ENCODE measurements at regions not wholly inside any gene's neighbourhood (a gene's known extent, or its start where the extent isn't known, plus 50 kb on each side); places are given as distances from the start of the nearest gene placed in this dataset.
"Not testable (repeated sequence)": the region's sequence is repeated elsewhere in the genome, so short reads cannot be mapped to it uniquely, and the experiment has no call there.

DNA sequence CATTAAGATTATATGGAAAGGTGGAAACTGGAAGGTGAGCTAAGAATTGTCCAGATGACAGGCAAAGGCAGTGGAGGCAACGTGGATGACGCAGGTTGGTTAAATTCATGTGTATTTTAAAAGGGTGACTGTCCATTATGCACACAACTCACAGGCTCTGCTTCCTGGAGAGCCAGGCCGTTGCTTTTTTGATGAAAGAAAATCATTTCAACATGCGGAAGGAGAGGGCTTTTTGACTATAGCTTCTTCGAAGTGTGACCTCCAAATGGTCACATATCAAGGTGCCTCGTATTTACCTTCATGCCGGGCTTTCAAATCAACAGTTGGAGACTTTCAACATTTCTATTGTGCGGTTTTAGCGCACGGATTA lies 126.7 kb downstream of the MYCN start:
- Mint-ChIP-seq H3K36me3 (ENCODE audit: unreplicated experiment) (peaks cover 16% of the 10 kb centered on the region), H3K4me3 (ENCODE audit: unreplicated experiment) (no peak overlapping the region)

DNA sequence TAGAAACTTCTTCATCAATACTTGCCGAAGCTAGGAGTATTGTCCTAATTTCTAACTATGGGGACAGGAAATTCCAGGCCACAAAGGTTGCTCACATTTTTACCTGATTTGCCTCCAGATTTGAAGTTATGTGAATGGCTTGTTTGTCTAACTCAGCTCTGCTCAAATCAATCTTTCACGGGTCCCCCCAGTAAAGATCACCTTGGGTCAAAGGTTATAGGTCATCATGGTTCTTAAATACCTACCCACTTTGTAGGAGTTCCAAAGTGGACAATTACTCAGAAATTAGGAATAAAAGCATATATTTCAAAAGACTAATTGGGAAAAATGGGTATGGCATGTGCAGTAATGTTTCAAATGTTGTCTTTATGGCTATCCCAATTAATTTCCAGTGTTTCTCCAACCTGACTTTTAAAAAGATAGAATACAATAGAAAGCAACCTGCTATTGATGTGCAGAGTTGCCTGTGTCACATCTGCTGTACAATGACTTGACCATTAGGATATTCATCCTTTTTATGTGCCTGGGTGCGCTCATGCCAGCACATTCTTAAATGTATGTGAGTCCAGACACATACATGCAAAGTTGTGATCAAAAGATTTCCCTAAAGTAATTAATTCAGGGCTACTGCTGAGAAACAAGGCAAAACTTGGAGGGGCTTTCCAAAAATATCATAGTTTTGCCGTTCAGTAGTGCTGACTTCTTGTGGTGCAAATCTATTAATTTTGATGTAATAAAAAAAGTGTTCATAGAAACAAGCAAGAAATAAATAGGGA lies 126.1 kb downstream of the MYCN start:
- Mint-ChIP-seq H3K36me3 (ENCODE audit: unreplicated experiment) (peaks cover 19% of the 10 kb centered on the region), H3K27me3 (ENCODE audit: unreplicated experiment) (peaks cover 4% of the 10 kb centered on the region), H3K4me3 (ENCODE audit: unreplicated experiment) (no peak overlapping the region), H3K9me3 (ENCODE audit: unreplicated experiment) (peaks cover 11% of the 10 kb centered on the region), H3K27ac (ENCODE audit: unreplicated experiment) (no peak overlapping the region), H3K4me1 (ENCODE audit: low read depth, unreplicated experiment) (peaks cover 5% of the 10 kb centered on the region)
- TF ChIP-seq, protein P1, sequence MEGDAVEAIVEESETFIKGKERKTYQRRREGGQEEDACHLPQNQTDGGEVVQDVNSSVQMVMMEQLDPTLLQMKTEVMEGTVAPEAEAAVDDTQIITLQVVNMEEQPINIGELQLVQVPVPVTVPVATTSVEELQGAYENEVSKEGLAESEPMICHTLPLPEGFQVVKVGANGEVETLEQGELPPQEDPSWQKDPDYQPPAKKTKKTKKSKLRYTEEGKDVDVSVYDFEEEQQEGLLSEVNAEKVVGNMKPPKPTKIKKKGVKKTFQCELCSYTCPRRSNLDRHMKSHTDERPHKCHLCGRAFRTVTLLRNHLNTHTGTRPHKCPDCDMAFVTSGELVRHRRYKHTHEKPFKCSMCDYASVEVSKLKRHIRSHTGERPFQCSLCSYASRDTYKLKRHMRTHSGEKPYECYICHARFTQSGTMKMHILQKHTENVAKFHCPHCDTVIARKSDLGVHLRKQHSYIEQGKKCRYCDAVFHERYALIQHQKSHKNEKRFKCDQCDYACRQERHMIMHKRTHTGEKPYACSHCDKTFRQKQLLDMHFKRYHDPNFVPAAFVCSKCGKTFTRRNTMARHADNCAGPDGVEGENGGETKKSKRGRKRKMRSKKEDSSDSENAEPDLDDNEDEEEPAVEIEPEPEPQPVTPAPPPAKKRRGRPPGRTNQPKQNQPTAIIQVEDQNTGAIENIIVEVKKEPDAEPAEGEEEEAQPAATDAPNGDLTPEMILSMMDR (IDR thresholded peaks at IDR 0.05; ENCODE audit: partially characterized antibody, unreplicated experiment), result no peak
- DNase-seq, result no peak

More for the DNA sequence above, 126.7 kb downstream of the MYCN start:
- no peak overlapping the region for H3K27ac Mint-ChIP-seq (ENCODE audit: unreplicated experiment)
- peaks cover 4% of the 10 kb centered on the region for H3K27me3 Mint-ChIP-seq (ENCODE audit: unreplicated experiment)
- H3K4me1 Mint-ChIP-seq (ENCODE audit: low read depth, unreplicated experiment), result peaks cover 5% of the 10 kb centered on the region
- no peak for DNase-seq
- peaks cover 11% of the 10 kb centered on the region for H3K9me3 Mint-ChIP-seq (ENCODE audit: unreplicated experiment)
- TF ChIP-seq, protein P1 (IDR thresholded peaks at IDR 0.05; ENCODE audit: partially characterized antibody, unreplicated experiment), result no peak

DNA sequence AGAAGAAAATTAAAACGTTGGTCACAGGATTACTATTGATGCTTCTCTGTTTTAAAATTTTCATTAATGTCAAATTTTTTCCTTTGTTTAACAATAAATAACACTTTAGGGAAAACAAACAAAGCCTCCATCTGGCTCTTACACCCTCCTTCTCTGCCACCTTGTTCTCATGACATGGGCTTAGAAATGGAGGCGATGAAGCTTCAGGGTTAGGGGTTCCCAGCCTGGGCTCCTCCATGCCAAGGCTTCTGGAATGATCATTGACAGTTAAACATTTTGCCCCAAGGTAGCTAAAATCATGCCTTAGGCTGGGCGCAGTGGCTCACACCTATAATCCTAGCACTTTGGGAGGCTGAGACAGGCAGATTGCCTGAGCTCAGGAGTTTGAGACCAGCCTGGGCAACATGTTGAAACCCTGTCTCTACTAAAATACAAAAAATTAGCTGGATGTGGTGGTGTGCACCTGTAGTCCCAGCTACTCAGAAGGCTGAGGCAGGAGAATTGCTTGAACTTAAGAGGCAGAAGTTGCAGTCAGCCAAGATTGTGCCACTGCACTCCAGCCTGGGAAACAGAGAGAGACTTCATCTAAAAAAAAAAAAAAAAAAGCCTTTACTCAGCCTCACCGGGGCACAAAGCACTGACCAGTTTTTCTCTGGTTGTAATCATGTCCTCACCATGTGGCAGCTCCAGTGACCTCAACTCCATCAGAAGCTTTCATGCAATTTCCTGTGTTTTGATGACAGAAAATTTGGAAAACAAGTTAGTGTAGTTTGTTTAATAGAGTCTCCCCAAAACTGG lies 125.1 kb downstream of the MYCN start:
- not testable (repeated sequence) for H3K27ac Mint-ChIP-seq (ENCODE audit: unreplicated experiment); DNase-seq; H3K27me3 Mint-ChIP-seq (ENCODE audit: unreplicated experiment); H3K4me1 Mint-ChIP-seq (ENCODE audit: low read depth, unreplicated experiment); H3K4me3 Mint-ChIP-seq (ENCODE audit: unreplicated experiment)
- H3K9me3 Mint-ChIP-seq (ENCODE audit: unreplicated experiment), result peaks cover 11% of the 10 kb centered on the region
- peaks cover 19% of the 10 kb centered on the region for H3K36me3 Mint-ChIP-seq (ENCODE audit: unreplicated experiment)

DNA sequence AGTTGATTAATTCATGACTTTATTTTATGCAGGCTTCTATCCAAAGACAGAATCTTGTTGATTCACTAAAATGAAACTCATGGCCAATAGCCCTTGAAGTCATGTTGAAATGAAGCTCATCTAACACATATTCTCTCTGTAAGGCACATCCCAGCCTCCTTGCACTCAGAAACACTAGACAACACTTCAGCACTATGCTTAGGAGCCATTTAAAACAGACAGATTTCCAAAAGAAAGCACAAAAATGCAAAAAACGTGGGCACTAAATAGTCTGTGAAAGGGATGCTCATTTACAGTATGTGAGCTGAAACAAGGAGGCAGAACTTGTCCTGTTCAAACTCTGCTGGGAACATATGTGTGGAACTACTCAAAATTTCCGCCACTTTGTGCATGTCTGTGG lies 124.4 kb downstream of the MYCN start:
- TF ChIP-seq, protein P1 (IDR thresholded peaks at IDR 0.05; ENCODE audit: partially characterized antibody, unreplicated experiment), result no peak
- Mint-ChIP-seq H3K4me3 (ENCODE audit: unreplicated experiment) (no peak overlapping the region), H3K27ac (ENCODE audit: unreplicated experiment) (no peak overlapping the region), H3K27me3 (ENCODE audit: unreplicated experiment) (peaks cover 4% of the 10 kb centered on the region), H3K9me3 (ENCODE audit: unreplicated experiment) (peaks cover 11% of the 10 kb centered on the region), H3K36me3 (ENCODE audit: unreplicated experiment) (peaks cover 19% of the 10 kb centered on the region), H3K4me1 (ENCODE audit: low read depth, unreplicated experiment) (peaks cover 5% of the 10 kb centered on the region)
- no peak for DNase-seq

DNA sequence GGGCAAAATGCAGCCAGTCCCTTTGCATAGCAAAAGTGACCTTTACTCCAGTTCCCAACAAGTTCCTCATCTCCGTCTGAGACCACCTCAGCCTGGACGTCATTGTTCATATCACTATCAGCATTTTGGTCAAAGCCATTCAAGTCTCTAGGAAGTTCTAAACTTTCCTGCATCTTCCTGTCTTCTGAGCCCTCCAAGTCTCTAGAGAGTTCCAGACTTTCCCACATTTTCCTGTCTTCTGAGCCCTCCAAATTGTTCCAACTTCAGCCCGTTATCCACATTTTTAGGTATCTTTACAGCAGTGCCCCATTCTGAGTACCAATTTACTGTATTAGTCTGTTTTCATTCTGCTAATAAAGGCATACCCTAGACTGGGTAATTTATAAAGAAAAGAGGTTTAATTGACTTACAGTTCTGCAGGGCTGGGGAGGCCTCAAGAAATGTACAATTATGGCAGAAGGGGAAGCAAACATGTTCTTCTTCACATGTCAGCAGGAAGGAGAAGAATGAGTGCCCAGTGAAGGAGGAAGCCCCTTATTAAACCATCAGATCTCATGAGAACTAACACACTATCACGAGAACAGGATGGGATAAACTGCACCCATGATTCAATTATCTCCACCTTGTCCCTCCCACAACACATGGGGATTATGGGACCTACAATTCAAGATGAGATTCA lies 123.7 kb downstream of the MYCN start:
- Mint-ChIP-seq H3K27me3 (ENCODE audit: unreplicated experiment) (peaks cover 4% of the 10 kb centered on the region), H3K4me3 (ENCODE audit: unreplicated experiment) (no peak overlapping the region), H3K9me3 (ENCODE audit: unreplicated experiment) (peaks cover 10% of the 10 kb centered on the region), H3K36me3 (ENCODE audit: unreplicated experiment) (peaks cover 19% of the 10 kb centered on the region), H3K4me1 (ENCODE audit: low read depth, unreplicated experiment) (peaks cover 5% of the 10 kb centered on the region), H3K27ac (ENCODE audit: unreplicated experiment) (no peak overlapping the region)
- no peak for DNase-seq
- TF ChIP-seq, protein P1 (IDR thresholded peaks at IDR 0.05; ENCODE audit: partially characterized antibody, unreplicated experiment), result no peak
